ENCODE measurements at regions not wholly inside any gene's neighbourhood (a gene's known extent, or its start where the extent isn't known, plus 50 kb on each side); places are given as distances from the start of the nearest gene placed in this dataset.

- H3K4me3 ChIP-seq (ENCODE audit: low read depth, low read length), result no peak overlapping the region
- DNase-seq (ENCODE audit: low read depth), result no peak
Measured at GRCh38 chr13:99864627-99864990, 107.0 kb downstream of the ZIC5 start.

- DNase-seq (ENCODE audit: low read depth), result no peak
- no peak overlapping the region for H3K4me3 ChIP-seq (ENCODE audit: low read depth, low read length)
Measured at GRCh38 chr13:99863789-99864626, 107.6 kb downstream of the ZIC5 start.

- no peak for DNase-seq (ENCODE audit: low read depth)
- H3K4me3 ChIP-seq (ENCODE audit: low read depth, low read length), result no peak overlapping the region
Measured at GRCh38 chr13:99862244-99862643, 109.3 kb downstream of the ZIC5 start.

- no peak overlapping the region for H3K4me3 ChIP-seq (ENCODE audit: low read depth, low read length)
- DNase-seq (ENCODE audit: low read depth), result no peak
Measured at GRCh38 chr13:99861771-99862170, 109.8 kb downstream of the ZIC5 start.

GRCh38 chr13:99860745-99861144, 110.8 kb downstream of the ZIC5 start:
- H3K4me3 ChIP-seq (ENCODE audit: low read depth, low read length), result no peak overlapping the region
- DNase-seq (ENCODE audit: low read depth), result no peak

- H3K4me3 ChIP-seq (ENCODE audit: low read depth, low read length), result no peak overlapping the region
- no peak for DNase-seq (ENCODE audit: low read depth)
Measured at GRCh38 chr13:99859178-99860177, 112.1 kb downstream of the ZIC5 start.

- DNase-seq (ENCODE audit: low read depth), result no peak
- no peak overlapping the region for H3K4me3 ChIP-seq (ENCODE audit: low read depth, low read length)
Measured at GRCh38 chr13:99857738-99858137, 113.8 kb downstream of the ZIC5 start.

GRCh38 chr13:99855526-99856420, 115.8 kb downstream of the ZIC5 start:
- no peak for DNase-seq (ENCODE audit: low read depth)
- H3K4me3 ChIP-seq (ENCODE audit: low read depth, low read length), result no peak overlapping the region

- DNase-seq (ENCODE audit: low read depth), result no peak
- no peak overlapping the region for H3K4me3 ChIP-seq (ENCODE audit: low read depth, low read length)
Measured at GRCh38 chr13:99854366-99854765, 117.2 kb downstream of the ZIC5 start.

GRCh38 chr13:99847318-99847750, 124.2 kb downstream of the ZIC5 start:
- no peak for DNase-seq (ENCODE audit: low read depth)
- H3K4me3 ChIP-seq (ENCODE audit: low read depth, low read length), result no peak overlapping the region

- no peak for DNase-seq (ENCODE audit: low read depth)
- no peak overlapping the region for H3K4me3 ChIP-seq (ENCODE audit: low read depth, low read length)
Measured at GRCh38 chr13:99845161-99845874, 126.2 kb downstream of the ZIC5 start.

GRCh38 chr13:99844421-99844820, 127.1 kb downstream of the ZIC5 start:
- no peak for DNase-seq (ENCODE audit: low read depth)
- no peak overlapping the region for H3K4me3 ChIP-seq (ENCODE audit: low read depth, low read length)

- no peak overlapping the region for H3K4me3 ChIP-seq (ENCODE audit: low read depth, low read length)
Measured at GRCh38 chr13:99843872-99844271, 127.7 kb downstream of the ZIC5 start.

GRCh38 chr13:99842405-99842804, 129.2 kb downstream of the ZIC5 start:
- no peak for DNase-seq (ENCODE audit: low read depth)
- H3K4me3 ChIP-seq (ENCODE audit: low read depth, low read length), result no peak overlapping the region

More at GRCh38 chr13:99843872-99844271, 127.7 kb downstream of the ZIC5 start:
- DNase-seq (ENCODE audit: low read depth), result no peak

GRCh38 chr13:99836291-99836690, 135.3 kb downstream of the ZIC5 start:
- no peak for DNase-seq (ENCODE audit: low read depth)
- H3K4me3 ChIP-seq (ENCODE audit: low read depth, low read length), result no peak overlapping the region

- H3K4me3 ChIP-seq (ENCODE audit: low read depth, low read length), result no peak overlapping the region
- no peak for DNase-seq (ENCODE audit: low read depth)
Measured at GRCh38 chr13:99835442-99835841, 136.1 kb downstream of the ZIC5 start.

- no peak for DNase-seq (ENCODE audit: low read depth)
- H3K4me3 ChIP-seq (ENCODE audit: low read depth, low read length), result no peak overlapping the region
Measured at GRCh38 chr13:99834246-99834645, 137.3 kb downstream of the ZIC5 start.

- no peak overlapping the region for H3K4me3 ChIP-seq (ENCODE audit: low read depth, low read length)
- DNase-seq (ENCODE audit: low read depth), result no peak
Measured at GRCh38 chr13:99832347-99832746, 139.2 kb downstream of the ZIC5 start.

- H3K4me3 ChIP-seq (ENCODE audit: low read depth, low read length), result no peak overlapping the region
- no peak for DNase-seq (ENCODE audit: low read depth)
Measured at GRCh38 chr13:99830931-99831330, 140.6 kb downstream of the ZIC5 start.

Measured in skeletal muscle cell (primary cell).